ENCODE measurements at regions not wholly inside any gene's neighbourhood (a gene's known extent, or its start where the extent isn't known, plus 50 kb on each side); places are given as distances from the start of the nearest gene placed in this dataset.

DNA sequence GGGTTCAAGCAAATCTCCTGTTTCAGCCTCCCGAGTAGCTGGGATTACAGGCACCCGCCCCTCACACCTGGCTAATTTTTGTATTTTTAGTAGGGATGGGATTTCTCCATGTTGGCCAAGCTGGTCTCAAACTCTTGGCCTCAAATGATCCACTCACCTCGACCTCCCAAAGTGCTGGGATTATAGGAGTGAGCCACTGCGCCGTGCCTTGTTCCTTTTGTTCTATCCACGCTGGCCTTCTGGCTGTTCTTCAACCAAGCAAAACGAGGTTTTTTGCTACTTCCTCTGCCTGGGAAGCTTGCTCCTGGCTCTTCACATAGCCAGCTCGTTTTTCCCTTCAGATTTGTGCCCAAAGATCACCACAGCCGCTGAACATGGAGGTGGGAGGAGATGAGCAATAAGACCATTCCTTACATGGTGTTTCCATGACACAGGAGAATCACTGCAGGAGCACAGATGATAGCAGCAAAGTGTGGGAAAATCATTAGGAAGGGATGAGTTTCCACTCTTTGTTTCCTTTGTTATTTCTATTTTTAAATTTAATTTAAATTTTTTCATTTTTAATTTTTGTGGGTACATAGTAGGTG, 201.0 kb upstream of the ZNF217 start:
- Histone ChIP-seq H3K27ac (replicated peaks in 1 of 4) (no peak overlapping the region), H3K9me3 (no peaks in the 10 kb centered on the region), H3K36me3 (no peaks in the 10 kb centered on the region), H3K27me3 (no peaks in the 10 kb centered on the region), H3K4me1 (peaks cover 0 to 5% (median 0%) of the 10 kb centered on the region in 4 donors), H3K4me3 (no peak overlapping the region)
- no peak for DNase-seq (ENCODE audit: extremely low spot score)
- 80% methylated on average over 9 of the region's 9 CpGs for WGBS
- TF ChIP-seq, protein P1, sequence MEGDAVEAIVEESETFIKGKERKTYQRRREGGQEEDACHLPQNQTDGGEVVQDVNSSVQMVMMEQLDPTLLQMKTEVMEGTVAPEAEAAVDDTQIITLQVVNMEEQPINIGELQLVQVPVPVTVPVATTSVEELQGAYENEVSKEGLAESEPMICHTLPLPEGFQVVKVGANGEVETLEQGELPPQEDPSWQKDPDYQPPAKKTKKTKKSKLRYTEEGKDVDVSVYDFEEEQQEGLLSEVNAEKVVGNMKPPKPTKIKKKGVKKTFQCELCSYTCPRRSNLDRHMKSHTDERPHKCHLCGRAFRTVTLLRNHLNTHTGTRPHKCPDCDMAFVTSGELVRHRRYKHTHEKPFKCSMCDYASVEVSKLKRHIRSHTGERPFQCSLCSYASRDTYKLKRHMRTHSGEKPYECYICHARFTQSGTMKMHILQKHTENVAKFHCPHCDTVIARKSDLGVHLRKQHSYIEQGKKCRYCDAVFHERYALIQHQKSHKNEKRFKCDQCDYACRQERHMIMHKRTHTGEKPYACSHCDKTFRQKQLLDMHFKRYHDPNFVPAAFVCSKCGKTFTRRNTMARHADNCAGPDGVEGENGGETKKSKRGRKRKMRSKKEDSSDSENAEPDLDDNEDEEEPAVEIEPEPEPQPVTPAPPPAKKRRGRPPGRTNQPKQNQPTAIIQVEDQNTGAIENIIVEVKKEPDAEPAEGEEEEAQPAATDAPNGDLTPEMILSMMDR (IDR thresholded peaks at IDR 0.05) = no peak
- TF ChIP-seq POLR2A (IDR thresholded peaks at IDR 0.05; ENCODE audit: low read depth) (no peak), EP300 (IDR thresholded peaks at IDR 0.05) (no peak), POLR2AphosphoS5 (IDR thresholded peaks at IDR 0.05) (no peak)
- intact Hi-C loops (cut with DNase I) = no loop called here

DNA sequence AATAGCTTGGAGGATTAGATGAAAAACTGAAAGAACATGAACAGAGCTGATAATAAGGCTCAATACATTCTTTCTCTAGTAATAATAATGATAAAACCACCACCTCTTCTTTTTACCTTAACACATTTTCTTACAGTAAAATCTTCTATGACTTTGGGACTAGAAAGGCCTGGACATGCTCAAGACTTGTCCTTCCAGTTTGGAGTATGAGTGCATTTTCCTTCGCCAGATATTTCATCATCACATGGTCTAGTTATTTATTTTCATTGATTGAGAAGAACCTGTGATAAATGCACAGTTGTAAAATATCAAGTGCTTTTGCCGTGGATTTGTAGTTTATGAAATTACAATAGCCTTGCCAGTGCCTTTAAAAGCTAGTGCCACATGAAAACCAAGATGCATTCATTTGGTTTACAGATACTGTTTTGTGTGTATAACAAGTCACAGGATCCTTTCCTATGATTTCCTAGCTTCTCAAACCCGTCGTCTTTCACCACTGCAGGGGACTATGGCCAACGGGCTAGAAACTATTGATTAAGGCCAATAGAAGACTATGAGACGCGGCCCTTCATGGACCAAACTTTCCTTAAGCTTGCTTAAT, 200.2 kb upstream of the ZNF217 start:
- H3K27me3 ChIP-seq = no peaks in the 10 kb centered on the region
- no peak for DNase-seq (ENCODE audit: extremely low spot score)
- no peak overlapping the region for H3K4me3 ChIP-seq
- no peaks in the 10 kb centered on the region for H3K9me3 ChIP-seq
- H3K4me1 ChIP-seq = peaks cover 0 to 5% (median 0%) of the 10 kb centered on the region in 4 donors
- WGBS = 94% methylated on average over 7 of the region's 7 CpGs
- H3K27ac ChIP-seq (replicated peaks in 1 of 4) = no peak overlapping the region
- TF ChIP-seq, protein P1 (IDR thresholded peaks at IDR 0.05) = no peak
- TF ChIP-seq POLR2AphosphoS5 (IDR thresholded peaks at IDR 0.05) (no peak), EP300 (IDR thresholded peaks at IDR 0.05) (no peak), POLR2A (IDR thresholded peaks at IDR 0.05; ENCODE audit: low read depth) (no peak)
- intact Hi-C loops (cut with DNase I) = no loop called here
- no peaks in the 10 kb centered on the region for H3K36me3 ChIP-seq

DNA sequence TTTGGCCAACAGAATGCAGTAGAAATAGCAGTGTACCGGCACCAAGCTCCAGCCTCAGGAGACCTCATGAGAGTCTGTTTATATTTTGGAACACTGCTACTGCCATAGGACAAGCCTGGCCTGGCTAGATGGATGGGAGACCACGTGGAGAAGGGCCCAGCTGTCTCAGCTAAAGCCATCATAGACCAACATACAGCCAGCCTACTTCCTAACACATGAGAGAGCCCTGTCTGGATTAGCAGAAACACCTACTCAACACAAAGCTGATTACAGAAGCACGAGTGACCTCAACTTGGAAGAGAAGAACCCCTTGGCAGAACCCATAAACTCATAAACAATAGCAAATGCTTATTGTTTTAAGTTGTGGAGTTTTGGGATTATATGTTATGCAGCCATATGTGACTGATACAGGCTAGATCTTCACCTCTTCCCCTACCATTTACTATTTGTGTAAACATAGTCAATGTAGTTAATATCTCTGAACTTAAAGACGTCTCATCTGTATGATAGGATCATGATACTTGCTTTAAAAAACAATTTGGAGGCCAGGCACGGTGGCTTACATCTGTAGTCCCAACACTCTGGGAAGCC, 199.4 kb upstream of the ZNF217 start:
- no peaks in the 10 kb centered on the region for H3K36me3 ChIP-seq
- no peak overlapping the region for H3K4me3 ChIP-seq
- H3K27me3 ChIP-seq = no peaks in the 10 kb centered on the region
- intact Hi-C loops (cut with DNase I) = no loop called here
- H3K4me1 ChIP-seq = peaks cover 0 to 5% (median 0%) of the 10 kb centered on the region in 4 donors
- no peaks in the 10 kb centered on the region for H3K9me3 ChIP-seq
- no peak overlapping the region for H3K27ac ChIP-seq (replicated peaks in 1 of 4)
- 76% methylated on average over 5 of the region's 5 CpGs for WGBS
- DNase-seq (ENCODE audit: extremely low spot score) = no peak
- TF ChIP-seq EP300 (IDR thresholded peaks at IDR 0.05) (no peak), POLR2AphosphoS5 (IDR thresholded peaks at IDR 0.05) (no peak), POLR2A (IDR thresholded peaks at IDR 0.05; ENCODE audit: low read depth) (no peak)
- TF ChIP-seq, protein P1 (IDR thresholded peaks at IDR 0.05) = no peak

DNA sequence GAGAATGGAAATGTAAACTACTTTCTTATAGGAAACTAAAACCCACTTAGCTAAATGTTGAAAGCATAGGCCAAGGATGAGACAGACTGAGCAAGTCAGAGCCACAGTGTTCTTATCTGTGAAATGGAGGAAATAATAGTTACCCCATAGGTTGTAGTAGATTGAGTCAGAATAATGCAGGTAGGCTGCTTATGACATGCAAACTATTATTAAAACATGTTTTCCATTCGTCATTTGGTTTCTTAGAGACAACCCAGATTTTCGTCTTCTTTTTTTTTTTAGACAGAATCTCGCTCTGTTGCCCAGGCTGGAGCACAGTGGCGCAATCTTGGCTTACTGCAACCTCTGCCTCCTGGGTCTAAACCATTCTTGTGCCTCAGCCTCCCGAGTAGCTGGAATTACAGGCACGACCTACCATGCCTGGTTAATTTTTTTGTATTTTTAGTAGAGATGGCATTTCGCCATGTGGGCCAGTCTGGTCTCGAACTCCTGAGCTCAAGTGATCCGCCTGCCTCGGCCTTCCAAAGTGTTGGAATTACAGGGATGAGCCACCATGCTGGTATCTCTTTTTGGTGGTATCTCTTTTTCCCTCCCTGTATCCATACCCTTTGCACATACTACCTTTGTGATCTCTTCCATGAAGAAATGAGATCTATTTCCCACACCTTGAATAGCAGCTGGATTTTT, 196.5 kb upstream of the ZNF217 start:
- Histone ChIP-seq H3K9me3 (no peaks in the 10 kb centered on the region), H3K27ac (replicated peaks in 1 of 4) (no peak overlapping the region), H3K36me3 (no peaks in the 10 kb centered on the region), H3K27me3 (no peaks in the 10 kb centered on the region), H3K4me1 (peaks cover 0 to 5% (median 0%) of the 10 kb centered on the region in 4 donors), H3K4me3 (no peak overlapping the region)
- DNase-seq (ENCODE audit: extremely low spot score) = no peak
- TF ChIP-seq, protein P1 (IDR thresholded peaks at IDR 0.05) = no peak
- TF ChIP-seq POLR2AphosphoS5 (IDR thresholded peaks at IDR 0.05) = no peak
- no peak for TF ChIP-seq EP300 (IDR thresholded peaks at IDR 0.05)
- TF ChIP-seq POLR2A (IDR thresholded peaks at IDR 0.05; ENCODE audit: low read depth) = no peak
- 87% methylated on average over 10 of the region's 10 CpGs for WGBS
- intact Hi-C loops (cut with DNase I) = no loop called here
